ENCODE measurements at regions not wholly inside any gene's neighbourhood (a gene's known extent, or its start where the extent isn't known, plus 50 kb on each side); places are given as distances from the start of the nearest gene placed in this dataset.

DNA sequence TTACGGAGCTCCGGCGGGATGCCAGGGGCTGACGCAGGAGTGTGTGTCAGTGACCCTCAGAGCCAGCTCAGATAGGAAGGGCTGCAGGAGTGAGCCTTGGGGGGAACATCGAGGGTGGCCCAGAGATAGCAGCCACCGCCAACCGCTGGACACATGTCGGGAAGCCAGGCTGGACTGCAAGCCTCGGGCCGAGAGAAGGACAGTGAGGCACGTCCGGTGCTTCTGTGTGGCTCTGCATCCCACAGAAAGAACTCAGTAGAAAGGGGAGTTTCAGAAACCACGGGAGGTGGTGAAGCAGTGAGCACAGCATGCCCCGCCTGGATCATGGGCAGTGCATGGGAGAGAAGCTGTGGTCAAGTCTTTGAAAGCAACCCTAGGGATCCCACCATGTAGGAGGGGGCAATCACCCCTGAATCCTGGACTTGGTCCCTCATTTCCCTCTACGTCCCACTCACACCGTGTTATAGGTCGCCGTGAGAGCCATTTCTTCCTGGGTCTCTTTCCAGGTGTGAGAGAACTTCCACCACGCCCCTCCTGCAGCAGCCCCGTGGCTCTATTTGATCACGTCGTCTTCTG lies 383.7 kb upstream of the CDH4 start:
- TF ChIP-seq, protein P1, sequence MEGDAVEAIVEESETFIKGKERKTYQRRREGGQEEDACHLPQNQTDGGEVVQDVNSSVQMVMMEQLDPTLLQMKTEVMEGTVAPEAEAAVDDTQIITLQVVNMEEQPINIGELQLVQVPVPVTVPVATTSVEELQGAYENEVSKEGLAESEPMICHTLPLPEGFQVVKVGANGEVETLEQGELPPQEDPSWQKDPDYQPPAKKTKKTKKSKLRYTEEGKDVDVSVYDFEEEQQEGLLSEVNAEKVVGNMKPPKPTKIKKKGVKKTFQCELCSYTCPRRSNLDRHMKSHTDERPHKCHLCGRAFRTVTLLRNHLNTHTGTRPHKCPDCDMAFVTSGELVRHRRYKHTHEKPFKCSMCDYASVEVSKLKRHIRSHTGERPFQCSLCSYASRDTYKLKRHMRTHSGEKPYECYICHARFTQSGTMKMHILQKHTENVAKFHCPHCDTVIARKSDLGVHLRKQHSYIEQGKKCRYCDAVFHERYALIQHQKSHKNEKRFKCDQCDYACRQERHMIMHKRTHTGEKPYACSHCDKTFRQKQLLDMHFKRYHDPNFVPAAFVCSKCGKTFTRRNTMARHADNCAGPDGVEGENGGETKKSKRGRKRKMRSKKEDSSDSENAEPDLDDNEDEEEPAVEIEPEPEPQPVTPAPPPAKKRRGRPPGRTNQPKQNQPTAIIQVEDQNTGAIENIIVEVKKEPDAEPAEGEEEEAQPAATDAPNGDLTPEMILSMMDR (conservative IDR thresholded peaks at IDR 0.05; ENCODE audit: low read depth, low read length), result no peak
- TF ChIP-seq, protein P2, sequence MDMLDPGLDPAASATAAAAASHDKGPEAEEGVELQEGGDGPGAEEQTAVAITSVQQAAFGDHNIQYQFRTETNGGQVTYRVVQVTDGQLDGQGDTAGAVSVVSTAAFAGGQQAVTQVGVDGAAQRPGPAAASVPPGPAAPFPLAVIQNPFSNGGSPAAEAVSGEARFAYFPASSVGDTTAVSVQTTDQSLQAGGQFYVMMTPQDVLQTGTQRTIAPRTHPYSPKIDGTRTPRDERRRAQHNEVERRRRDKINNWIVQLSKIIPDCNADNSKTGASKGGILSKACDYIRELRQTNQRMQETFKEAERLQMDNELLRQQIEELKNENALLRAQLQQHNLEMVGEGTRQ (IDR thresholded peaks at IDR 0.05; ENCODE audit: low read depth, low read length), result no peak
- no peak for TF ChIP-seq POLR2A (IDR thresholded peaks at IDR 0.05; ENCODE audit: low read depth, low read length)
- TF ChIP-seq, protein P3, sequence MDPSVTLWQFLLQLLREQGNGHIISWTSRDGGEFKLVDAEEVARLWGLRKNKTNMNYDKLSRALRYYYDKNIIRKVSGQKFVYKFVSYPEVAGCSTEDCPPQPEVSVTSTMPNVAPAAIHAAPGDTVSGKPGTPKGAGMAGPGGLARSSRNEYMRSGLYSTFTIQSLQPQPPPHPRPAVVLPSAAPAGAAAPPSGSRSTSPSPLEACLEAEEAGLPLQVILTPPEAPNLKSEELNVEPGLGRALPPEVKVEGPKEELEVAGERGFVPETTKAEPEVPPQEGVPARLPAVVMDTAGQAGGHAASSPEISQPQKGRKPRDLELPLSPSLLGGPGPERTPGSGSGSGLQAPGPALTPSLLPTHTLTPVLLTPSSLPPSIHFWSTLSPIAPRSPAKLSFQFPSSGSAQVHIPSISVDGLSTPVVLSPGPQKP (IDR thresholded peaks at IDR 0.05; ENCODE audit: borderline replicate concordance, low read depth, low read length), result no peak
- TF ChIP-seq CEBPB (IDR thresholded peaks at IDR 0.05; ENCODE audit: low read depth, low read length), result no peak
- no peak for TF ChIP-seq MXI1 (IDR thresholded peaks at IDR 0.05; ENCODE audit: borderline replicate concordance, low read depth, low read length)
- TF ChIP-seq BHLHE40 (IDR thresholded peaks at IDR 0.05; ENCODE audit: low read depth, low read length), result no peak
- TF ChIP-seq RAD21 (IDR thresholded peaks at IDR 0.05; ENCODE audit: low read length), result no peak
